ENCODE measurements at regions not wholly inside any gene's neighbourhood (a gene's known extent, or its start where the extent isn't known, plus 50 kb on each side); places are given as distances from the start of the nearest gene placed in this dataset.

GRCh38 chrX:39850209-39850608 is 247.5 kb downstream of the BCOR start:
- TF ChIP-seq REST (tag by site-specific recombination; IDR thresholded peaks at IDR 0.05) (no peak), CTCF (tag by site-specific recombination; IDR thresholded peaks at IDR 0.05) (no peak), RBAK (tag by site-specific recombination; IDR thresholded peaks at IDR 0.05) (no peak), ZEB2 (tag by site-specific recombination; IDR thresholded peaks at IDR 0.05) (no peak), PBX3 (CRISPR knock-in tag; IDR thresholded peaks at IDR 0.05) (no peak), TCF7L2 (IDR thresholded peaks at IDR 0.05; ENCODE audit: borderline replicate concordance, low read depth, low read length) (no peak)

Measured in HEK293 (cell line).